GM19240 (cell line): ENCODE measurements at regions not wholly inside any gene's neighbourhood (a gene's known extent, or its start where the extent isn't known, plus 50 kb on each side); places are given as distances from the start of the nearest gene placed in this dataset.

ENCODE experiments used
- DNase-seq: peaks from one replicate; pipeline ENCODE4 v3.0.0; 2011; ENCODE audit warnings: low spot score; ENCODE audit not compliant: insufficient read length

DNA sequence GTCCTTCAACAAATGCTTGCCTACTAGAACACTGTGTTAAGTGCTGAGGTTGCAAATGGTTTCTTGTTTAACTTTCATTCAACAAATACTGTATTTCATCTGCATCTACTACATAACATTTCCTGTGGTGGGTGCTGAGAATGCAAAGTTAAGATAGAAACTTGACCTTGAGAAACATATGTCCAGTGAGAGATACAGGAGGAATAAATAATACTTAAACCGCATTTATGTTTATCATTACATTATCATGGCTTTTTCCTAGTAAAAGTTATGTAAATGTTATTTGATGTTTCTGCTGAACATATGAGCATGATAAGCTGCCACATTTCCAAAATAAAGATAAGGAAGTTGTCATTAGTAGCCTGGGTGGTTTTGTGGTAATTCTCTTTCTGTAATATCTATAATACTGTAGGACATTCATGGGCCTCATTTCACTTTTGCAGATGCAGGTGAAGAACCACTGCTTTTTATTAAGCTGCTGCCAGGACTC, 590.4 kb downstream of the PLPP3 start:
- no peak for DNase-seq

GRCh38 chr1:55987491-55988249, 591.7 kb downstream of the PLPP3 start:
- DNase-seq: no peak

GRCh38 chr1:55986003-55986402, 593.4 kb downstream of the PLPP3 start:
- no peak for DNase-seq

GRCh38 chr1:55981010-55981650, 598.2 kb downstream of the PLPP3 start:
- no peak for DNase-seq

- DNase-seq: no peak
These were observed 598.8 kb downstream of the PLPP3 start for GRCh38 chr1:55980582-55980981.

DNA sequence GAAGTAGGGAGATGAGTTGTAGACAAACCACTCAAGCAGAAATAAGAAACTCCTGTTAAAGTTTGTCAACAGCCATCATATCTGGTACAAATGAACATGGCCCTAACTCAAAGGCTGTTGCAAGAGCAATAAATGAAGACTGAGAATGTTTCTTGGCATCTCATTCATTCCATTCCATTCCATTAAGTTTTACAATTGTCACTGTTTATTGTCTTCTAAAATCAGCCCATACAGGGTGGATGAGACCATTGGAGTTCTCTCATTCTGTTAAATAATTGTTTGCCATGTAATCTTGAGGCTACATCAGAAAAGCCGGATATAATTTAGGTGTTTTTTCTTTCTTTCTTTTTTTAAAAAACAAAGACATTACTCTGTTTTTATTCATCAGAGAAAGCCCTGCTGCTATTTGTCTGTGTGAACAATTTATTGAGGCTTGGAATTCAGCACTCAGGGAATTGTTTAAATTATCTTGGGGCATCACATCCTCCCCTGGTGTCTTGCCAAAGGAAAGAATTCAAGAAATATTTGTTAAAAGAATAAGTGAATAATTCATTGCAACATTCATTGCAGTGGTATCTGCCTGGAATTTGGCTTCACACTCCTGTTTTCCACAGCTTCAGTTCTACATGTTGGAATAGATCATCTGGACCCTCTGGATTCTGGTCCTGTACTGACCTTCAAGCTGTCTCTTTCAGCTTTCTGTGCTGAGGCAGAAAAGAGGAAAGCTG, 604.5 kb downstream of the PLPP3 start:
- no peak for DNase-seq

- no peak for DNase-seq
These were observed 608.7 kb downstream of the PLPP3 start for GRCh38 chr1:55970526-55971110.

- DNase-seq: no peak
These were observed 610.0 kb downstream of the PLPP3 start for GRCh38 chr1:55969322-55969721.

DNA sequence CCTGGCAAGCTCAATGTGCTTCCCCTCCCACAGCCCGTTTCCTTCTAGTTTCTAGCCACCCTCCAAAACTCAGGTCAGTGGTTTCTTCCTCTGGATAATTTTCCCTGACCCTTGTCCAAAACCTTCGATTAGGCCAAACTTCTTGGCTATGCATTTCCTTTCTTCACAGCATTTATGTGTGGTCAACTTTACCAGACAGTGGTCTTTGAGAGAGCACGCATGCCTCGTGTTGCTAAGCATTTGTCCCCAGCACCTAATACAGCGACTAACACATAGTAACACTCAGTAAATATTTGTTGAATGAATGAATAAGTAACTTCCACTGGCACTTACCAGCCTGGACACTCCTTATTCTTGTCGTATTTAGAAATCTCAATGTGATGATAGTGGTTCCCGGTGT, 610.7 kb downstream of the PLPP3 start:
- no peak for DNase-seq

GRCh38 chr1:55965981-55966461, 613.3 kb downstream of the PLPP3 start:
- DNase-seq: no peak

DNA sequence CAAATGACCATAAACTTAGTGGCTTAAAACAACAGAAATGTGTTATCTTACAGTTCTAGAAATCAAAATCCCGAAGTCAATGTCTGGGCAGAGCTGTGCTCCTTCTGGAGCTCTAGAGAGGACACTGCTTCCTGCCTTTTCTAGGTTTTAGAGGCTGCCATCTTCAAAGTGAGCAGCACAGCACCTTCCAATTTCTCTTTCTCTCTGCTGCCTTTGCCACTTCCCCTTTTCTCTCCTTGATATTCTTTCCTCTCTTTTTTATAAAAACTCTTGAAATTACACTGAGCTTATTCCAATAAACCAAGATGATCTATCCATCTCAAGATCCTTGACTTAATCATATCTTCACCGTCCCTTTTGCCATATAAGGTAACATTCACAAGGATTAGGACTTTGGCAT, 616.9 kb downstream of the PLPP3 start:
- no peak for DNase-seq

- DNase-seq: no peak
These were observed 620.2 kb downstream of the PLPP3 start for GRCh38 chr1:55959136-55959548.

DNA sequence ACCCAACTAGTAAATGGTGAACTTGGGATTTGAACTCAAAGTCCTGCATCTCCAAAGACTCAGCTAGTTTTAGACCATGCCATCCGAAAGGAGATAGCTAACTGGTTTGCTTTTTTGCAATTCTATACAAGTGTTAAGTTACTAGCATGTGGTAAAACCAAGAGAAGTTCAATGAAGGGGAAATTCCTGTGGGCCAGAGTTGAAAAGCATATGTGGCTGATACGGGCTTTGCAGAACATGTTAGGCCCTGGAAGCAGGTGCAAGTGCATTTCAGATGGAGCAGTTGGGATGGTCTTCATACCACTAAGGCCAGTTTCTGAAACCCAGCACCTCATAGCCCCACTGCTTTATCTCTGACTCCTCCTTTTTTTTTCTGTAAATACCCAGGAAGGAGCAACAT, 620.9 kb downstream of the PLPP3 start:
- DNase-seq: no peak

DNA sequence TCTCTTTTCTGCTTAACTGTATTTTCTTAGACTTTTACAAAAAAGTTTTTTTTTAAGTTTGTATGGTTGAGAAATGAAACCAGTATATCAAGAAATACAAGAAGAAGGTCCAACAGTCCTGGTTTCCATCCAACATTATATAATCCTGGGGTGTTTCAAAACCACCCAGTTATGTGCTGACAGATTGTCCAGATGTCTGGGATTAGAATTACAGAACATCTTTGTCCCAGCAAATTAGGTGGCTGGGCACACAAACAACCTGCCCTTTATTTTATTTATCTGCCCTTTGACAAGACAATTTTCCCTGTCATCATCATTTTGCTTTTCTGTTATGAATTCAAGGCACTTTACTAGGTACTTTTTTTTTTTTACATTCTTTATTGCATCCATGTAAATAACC, 622.1 kb downstream of the PLPP3 start:
- DNase-seq: no peak

GRCh38 chr1:55955016-55955621, 624.2 kb downstream of the PLPP3 start:
- DNase-seq: no peak

DNA sequence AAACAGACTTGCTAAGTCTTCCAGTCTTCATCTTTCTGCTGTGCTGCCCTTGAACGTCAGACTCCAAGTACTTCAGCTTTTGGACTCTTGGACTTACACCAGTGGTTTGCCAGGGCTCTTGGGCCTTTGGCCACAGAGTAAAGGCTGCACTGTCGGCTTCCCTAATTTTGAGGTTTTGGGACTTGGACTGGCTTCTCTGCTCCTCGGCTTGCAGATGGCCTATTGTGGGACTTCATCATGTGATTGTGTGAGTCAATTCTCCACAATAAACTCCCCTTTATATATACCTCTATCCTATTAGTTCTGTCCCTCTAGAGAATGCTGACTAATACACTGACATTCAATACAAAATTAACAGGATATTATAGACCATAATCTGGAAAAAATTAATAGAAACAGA, 628.1 kb downstream of the PLPP3 start:
- no peak for DNase-seq

DNA sequence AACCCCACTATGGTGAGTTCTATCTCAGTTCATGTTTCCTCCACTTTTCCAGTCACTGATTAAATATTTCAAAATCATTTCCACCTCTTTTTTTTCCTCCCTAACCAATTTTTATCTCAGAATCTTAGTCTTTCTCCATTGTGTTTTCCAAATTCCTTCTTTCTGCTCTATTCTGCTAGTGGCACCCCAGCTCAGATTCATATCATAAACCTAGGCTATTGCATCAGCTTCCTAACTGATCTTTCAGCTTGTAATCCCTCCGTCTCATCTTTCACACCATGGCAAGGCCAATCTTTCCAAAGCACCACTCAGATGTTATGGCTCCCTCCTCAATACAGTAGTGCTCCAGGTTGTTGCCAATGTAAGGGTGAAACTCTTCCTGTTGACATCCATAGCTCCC, 631.9 kb downstream of the PLPP3 start:
- no peak for DNase-seq

DNA sequence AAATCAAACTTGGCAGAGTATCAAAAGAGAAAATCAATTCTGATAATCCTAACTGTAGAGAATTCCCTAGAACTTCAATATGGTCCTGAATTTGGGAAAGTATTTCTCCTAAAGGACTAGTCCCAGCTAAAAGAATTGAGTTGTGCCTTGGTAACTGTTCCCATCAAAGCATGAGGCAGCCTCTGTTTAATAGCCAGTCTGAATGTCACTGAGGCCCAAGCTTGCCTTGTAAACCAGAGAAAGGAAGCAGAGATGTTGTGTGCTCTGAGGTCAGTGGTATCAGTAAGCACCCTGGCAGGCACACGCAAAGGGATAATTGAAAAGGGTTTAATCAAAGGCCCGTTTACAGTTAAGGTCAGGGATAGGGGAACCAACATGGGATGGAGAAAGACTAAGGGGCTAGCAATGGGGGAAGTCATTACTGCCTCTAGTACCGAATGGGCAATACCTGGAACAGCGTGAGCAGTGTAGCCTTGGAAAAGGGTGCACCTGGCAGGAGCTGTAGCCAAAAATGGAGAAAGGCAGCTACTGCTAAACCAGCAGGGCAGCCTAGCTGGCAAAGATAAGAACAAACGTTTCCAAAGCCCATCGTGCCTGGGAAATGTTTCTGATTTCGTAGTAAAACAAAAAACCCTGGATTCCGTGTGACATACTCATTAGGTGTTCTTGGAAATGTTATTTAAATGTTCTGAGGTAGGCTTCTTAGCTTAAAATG, 635.5 kb downstream of the PLPP3 start:
- DNase-seq: no peak

DNA sequence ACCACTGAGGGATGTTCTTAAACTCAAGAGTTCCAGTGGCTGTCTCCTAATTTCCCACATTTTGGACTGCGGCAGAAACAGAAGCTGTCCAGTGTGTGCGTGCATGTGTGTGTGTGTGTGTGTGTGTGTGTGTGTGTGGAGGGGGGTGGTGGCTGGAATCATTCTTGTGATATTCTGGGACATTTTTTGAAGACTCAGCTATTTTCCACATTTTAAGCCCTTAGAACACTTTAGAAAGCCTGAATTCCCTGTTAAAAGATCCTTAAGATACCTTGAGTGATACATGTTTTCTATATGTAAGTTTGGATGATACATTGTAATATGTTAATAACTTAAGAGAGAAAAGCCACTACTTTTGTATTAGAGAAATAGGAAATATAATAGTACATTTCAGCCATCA, 636.4 kb downstream of the PLPP3 start:
- no peak for DNase-seq

DNA sequence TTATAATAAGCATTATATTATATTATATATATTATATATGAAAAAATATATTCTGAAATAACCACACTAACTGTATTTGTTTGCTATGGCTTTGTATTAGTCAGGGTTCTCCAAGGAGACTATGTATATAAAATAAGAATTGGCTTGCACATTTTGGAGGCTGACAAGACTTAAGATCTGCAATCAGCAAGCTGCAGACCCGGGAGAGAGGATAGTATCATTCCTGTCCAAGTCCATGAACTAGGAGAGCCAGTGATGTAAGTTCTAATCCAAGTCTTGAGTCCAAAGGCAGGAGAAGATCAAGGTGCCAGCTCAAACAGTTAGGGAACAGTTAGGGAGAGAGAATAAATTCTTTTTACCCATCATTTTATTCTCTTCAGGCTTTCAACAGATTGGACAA, 639.5 kb downstream of the PLPP3 start:
- no peak for DNase-seq

DNA sequence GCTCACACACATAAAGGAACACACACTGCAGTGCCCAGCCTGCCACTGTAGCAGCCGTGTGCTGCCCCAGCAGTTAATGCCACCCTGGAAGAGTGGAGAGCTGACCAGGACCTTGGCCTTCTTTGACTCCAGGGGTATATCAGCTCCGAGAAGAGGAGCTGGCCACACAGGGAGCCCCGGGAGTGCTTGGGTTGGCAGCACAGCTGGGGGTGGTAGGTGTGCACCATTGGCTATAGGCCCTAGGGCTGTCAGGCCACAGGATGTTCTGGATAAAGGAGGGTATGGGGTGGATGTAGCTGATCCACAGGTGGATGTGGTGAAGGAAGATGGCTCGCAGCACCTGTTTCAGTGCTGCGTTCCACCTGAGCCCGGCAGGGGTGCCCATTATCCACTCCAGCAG, 640.5 kb downstream of the PLPP3 start:
- DNase-seq: no peak
